ENCODE measurements at regions not wholly inside any gene's neighbourhood (a gene's known extent, or its start where the extent isn't known, plus 50 kb on each side); places are given as distances from the start of the nearest gene placed in this dataset.
"Not testable (repeated sequence)": the region's sequence is repeated elsewhere in the genome, so short reads cannot be mapped to it uniquely, and the experiment has no call there.

DNA sequence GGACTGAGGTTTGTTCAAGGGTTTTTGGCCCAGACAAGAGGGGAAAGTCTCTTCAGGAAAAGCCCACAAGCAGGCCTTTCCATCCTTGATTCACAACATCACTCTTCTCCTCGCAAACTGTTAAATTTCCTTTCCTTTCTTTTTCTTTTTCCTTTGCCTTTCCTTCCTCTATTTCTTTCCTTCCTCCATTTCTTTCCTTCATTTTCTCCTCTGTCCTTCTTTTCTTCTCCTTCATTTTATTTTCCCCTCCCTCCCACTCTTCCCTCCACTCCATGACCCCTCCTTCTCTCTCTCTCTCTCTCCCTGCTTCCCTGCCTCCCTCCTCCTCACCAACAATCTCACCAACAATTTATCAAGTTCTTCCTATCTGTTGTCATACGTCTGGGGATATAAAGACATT lies 89.1 kb downstream of the FAM72B start:
- TF ChIP-seq, protein P1, sequence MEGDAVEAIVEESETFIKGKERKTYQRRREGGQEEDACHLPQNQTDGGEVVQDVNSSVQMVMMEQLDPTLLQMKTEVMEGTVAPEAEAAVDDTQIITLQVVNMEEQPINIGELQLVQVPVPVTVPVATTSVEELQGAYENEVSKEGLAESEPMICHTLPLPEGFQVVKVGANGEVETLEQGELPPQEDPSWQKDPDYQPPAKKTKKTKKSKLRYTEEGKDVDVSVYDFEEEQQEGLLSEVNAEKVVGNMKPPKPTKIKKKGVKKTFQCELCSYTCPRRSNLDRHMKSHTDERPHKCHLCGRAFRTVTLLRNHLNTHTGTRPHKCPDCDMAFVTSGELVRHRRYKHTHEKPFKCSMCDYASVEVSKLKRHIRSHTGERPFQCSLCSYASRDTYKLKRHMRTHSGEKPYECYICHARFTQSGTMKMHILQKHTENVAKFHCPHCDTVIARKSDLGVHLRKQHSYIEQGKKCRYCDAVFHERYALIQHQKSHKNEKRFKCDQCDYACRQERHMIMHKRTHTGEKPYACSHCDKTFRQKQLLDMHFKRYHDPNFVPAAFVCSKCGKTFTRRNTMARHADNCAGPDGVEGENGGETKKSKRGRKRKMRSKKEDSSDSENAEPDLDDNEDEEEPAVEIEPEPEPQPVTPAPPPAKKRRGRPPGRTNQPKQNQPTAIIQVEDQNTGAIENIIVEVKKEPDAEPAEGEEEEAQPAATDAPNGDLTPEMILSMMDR (IDR thresholded peaks at IDR 0.05 in 8 of 11, conservative IDR thresholded peaks at IDR 0.05 in 3 of 11) = not testable (repeated sequence)
- TF ChIP-seq POLR2A, POLR2AphosphoS5 (IDR thresholded peaks at IDR 0.05): not testable (repeated sequence)
